ENCODE measurements at regions not wholly inside any gene's neighbourhood (a gene's known extent, or its start where the extent isn't known, plus 50 kb on each side); places are given as distances from the start of the nearest gene placed in this dataset.

DNA sequence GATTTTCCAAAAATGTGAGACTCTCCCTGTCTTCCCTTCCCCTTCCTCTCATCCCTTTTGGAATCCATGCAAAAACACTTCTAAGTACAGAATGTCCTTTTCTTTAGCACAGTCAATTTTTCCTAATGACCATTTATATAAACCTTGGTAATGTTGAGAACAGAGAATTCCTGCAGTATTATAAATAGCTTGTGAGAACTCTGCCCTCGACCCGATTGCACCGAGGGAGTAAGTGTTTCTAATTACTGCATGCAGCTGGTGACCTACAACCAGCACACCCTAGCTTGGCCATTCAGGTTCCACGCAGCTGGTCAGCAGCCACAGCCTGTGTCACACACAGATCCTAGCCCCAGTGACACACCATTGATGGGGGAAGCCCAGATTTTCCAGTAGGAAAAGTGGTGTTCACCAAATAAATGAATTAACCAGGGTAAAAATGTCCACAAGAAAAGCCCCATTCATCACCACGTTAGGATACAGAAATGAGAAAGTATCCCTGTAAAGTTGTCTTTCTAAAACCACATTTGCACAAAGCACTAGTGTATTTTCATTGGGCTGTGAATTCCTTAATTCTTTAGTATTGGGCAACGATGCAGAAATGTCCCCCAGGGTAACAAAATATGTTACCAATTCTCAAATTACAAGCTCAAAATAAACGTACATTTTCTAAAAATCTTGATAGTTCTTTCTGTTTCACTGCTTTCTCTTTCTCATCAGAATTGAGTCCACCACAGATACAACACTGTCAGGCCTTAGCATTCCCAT is 499.0 kb upstream of the KLF6 start:
- no peaks in the 10 kb centered on the region for H3K27me3 Mint-ChIP-seq (ENCODE audit: unreplicated experiment)
- no peak overlapping the region for H3K4me3 Mint-ChIP-seq (ENCODE audit: unreplicated experiment)
- TF ChIP-seq, protein P1, sequence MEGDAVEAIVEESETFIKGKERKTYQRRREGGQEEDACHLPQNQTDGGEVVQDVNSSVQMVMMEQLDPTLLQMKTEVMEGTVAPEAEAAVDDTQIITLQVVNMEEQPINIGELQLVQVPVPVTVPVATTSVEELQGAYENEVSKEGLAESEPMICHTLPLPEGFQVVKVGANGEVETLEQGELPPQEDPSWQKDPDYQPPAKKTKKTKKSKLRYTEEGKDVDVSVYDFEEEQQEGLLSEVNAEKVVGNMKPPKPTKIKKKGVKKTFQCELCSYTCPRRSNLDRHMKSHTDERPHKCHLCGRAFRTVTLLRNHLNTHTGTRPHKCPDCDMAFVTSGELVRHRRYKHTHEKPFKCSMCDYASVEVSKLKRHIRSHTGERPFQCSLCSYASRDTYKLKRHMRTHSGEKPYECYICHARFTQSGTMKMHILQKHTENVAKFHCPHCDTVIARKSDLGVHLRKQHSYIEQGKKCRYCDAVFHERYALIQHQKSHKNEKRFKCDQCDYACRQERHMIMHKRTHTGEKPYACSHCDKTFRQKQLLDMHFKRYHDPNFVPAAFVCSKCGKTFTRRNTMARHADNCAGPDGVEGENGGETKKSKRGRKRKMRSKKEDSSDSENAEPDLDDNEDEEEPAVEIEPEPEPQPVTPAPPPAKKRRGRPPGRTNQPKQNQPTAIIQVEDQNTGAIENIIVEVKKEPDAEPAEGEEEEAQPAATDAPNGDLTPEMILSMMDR (IDR thresholded peaks at IDR 0.05): no peak
- no peak for DNase-seq (ENCODE audit: extremely low spot score, unreplicated experiment)
- peaks cover 81% of the 10 kb centered on the region for H3K4me1 Mint-ChIP-seq (ENCODE audit: unreplicated experiment)
- H3K9me3 Mint-ChIP-seq (ENCODE audit: unreplicated experiment): no peaks in the 10 kb centered on the region
- no peaks in the 10 kb centered on the region for H3K36me3 Mint-ChIP-seq (ENCODE audit: unreplicated experiment)
- peak overlapping the region; percentile 96 for H3K27ac Mint-ChIP-seq (ENCODE audit: unreplicated experiment)

DNA sequence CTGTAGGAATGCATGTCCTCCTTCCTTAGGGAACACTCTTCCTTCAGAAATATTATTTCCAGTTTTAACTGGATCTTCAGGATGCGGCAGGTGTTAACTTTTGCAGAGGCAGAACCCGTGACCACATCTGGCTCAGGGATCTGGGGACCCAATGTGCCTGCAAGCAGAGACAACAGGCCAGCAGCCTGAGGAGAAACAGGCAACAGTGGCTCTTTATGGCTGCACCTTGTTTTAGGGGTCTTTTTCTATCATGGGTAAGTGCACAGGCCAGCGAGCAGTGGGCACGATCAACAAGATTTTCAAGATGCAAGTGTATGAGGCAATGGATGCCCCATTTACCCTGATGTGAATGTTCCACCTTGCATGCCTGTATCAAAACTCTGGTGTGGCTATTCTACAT is 497.5 kb upstream of the KLF6 start:
- Mint-ChIP-seq H3K4me3 (ENCODE audit: unreplicated experiment) (no peak overlapping the region), H3K4me1 (ENCODE audit: unreplicated experiment) (peaks cover 86% of the 10 kb centered on the region), H3K27ac (ENCODE audit: unreplicated experiment) (peak overlapping the region; percentile 96), H3K27me3 (ENCODE audit: unreplicated experiment) (no peaks in the 10 kb centered on the region), H3K36me3 (ENCODE audit: unreplicated experiment) (no peaks in the 10 kb centered on the region), H3K9me3 (ENCODE audit: unreplicated experiment) (no peaks in the 10 kb centered on the region)
- TF ChIP-seq, protein P1 (IDR thresholded peaks at IDR 0.05): no peak
- no peak for DNase-seq (ENCODE audit: extremely low spot score, unreplicated experiment)

DNA sequence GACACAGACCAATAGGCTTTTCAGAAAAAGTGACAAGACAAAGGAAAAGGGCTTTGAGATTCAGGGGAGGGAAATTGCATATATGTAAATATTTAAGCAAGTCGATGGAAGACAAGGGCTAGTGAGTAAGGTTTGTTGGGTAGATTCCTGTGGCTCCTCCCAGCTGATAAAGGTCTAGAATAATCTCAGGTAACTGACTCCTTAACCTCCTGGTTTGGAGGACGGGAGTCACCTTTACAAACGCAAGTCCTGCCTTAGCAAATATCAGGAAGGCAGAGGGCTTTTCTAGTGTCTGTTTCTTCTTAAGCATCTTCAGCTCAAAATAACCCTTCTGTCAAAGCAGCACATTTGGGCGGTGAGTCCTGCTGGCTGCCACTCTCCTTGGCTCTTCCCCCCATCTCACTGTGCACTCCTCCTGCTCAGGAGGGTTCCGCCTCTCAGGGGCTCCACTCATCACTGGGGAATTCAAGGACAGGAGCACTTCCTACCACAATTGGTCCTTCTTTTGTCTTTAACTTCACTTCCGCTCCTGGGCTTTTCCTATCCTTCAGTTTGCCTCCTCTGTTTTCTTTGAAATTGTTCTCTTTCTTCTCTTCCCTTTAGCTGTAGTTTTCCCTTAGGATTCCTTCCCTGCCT is 496.3 kb upstream of the KLF6 start:
- Mint-ChIP-seq H3K9me3 (ENCODE audit: unreplicated experiment) (no peaks in the 10 kb centered on the region), H3K4me3 (ENCODE audit: unreplicated experiment) (peak overlapping the region; percentile 2), H3K4me1 (ENCODE audit: unreplicated experiment) (peaks cover 75% of the 10 kb centered on the region), H3K36me3 (ENCODE audit: unreplicated experiment) (no peaks in the 10 kb centered on the region), H3K27ac (ENCODE audit: unreplicated experiment) (peak overlapping the region; percentile 96), H3K27me3 (ENCODE audit: unreplicated experiment) (no peaks in the 10 kb centered on the region)
- DNase-seq (ENCODE audit: extremely low spot score, unreplicated experiment): no peak
- TF ChIP-seq, protein P1 (IDR thresholded peaks at IDR 0.05): no peak

DNA sequence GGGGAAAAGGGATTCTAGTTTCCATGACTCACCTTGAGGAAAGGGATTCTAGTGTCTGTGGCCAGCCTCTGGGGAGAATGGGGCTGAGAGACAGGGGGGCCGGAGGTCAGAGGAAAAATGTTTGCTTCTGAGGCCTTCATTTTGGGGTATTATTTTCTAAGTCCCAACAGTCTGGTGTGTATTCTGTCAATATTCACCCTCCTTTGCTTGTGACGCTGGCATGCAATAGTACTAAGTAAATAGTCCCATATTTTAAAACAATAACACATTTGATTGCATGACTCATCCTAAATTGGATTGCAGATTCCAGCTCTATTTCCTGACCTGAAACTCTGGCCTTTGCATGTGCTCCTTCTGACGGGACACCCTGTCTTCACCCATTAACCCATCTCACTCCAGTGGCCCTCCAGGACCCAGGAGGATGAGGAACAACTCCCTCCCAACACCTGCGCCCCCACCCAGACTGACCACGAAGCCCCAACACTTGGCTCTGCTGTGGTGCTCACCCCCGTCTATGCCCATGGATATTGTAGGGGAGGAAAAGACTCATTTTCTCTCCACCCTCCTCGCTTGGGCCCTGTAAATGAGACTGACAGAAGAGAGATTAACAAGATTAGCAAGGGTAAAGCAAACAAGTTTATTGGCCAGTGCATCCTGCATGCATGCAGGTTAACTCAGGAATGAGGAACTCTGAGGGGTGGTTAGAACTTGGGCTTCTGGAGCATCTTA is 495.6 kb upstream of the KLF6 start:
- H3K27ac Mint-ChIP-seq (ENCODE audit: unreplicated experiment): peak overlapping the region; percentile 96
- H3K27me3 Mint-ChIP-seq (ENCODE audit: unreplicated experiment): no peaks in the 10 kb centered on the region
- H3K4me1 Mint-ChIP-seq (ENCODE audit: unreplicated experiment): peaks cover 71% of the 10 kb centered on the region
- no peaks in the 10 kb centered on the region for H3K36me3 Mint-ChIP-seq (ENCODE audit: unreplicated experiment)
- no peak for DNase-seq (ENCODE audit: extremely low spot score, unreplicated experiment)
- no peak overlapping the region for H3K4me3 Mint-ChIP-seq (ENCODE audit: unreplicated experiment)
- TF ChIP-seq, protein P1 (IDR thresholded peaks at IDR 0.05): no peak
- no peaks in the 10 kb centered on the region for H3K9me3 Mint-ChIP-seq (ENCODE audit: unreplicated experiment)

DNA sequence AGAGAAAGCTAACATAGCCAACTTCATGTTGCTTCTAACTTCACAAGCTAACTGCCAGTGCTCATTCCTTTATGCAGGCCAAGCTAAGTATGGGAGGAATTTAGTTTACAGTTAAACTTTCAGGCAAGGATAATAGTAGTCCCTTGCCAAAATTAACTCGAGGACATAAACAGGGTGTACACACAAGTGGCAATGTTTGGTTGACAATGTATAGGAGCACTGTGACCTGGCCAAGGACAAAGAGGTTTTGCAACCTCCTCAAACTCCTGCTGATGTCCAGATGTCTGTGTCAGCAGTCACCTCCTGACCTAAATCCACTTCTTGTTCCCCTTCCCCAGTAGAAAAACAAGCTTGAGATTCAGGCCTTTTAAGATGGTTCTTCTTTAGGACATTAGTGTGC is 494.6 kb upstream of the KLF6 start:
- Mint-ChIP-seq H3K36me3 (ENCODE audit: unreplicated experiment) (no peaks in the 10 kb centered on the region), H3K27me3 (ENCODE audit: unreplicated experiment) (no peaks in the 10 kb centered on the region), H3K27ac (ENCODE audit: unreplicated experiment) (peak overlapping the region; percentile 96), H3K9me3 (ENCODE audit: unreplicated experiment) (no peaks in the 10 kb centered on the region), H3K4me1 (ENCODE audit: unreplicated experiment) (peaks cover 63% of the 10 kb centered on the region), H3K4me3 (ENCODE audit: unreplicated experiment) (no peak overlapping the region)
- DNase-seq (ENCODE audit: extremely low spot score, unreplicated experiment): no peak
- TF ChIP-seq, protein P1 (IDR thresholded peaks at IDR 0.05): no peak

Data from osteocyte (in vitro differentiated cells).